Prostate gland (tissue), 2 donors: ENCODE measurements at regions not wholly inside any gene's neighbourhood (a gene's known extent, or its start where the extent isn't known, plus 50 kb on each side); places are given as distances from the start of the nearest gene placed in this dataset.

ENCODE experiments used
- DNase-seq: peaks from one replicate; pipeline ENCODE4 v3.0.0-alpha.2; 2019; ENCODE audit warnings: low spot score
- H3K27ac ChIP-seq, 2 donors: fragments of 200-600 bp; sonication (generic); 2 replicates each; pipeline ENCODE4 v1.5.1; 2017 to 2019
- H3K27me3 ChIP-seq: fragments of 200-600 bp; sonication (generic); replicated peaks from 2 replicates; pipeline ENCODE4 v1.5.1; 2019; ENCODE audit not compliant: insufficient read depth
- H3K36me3 ChIP-seq, 2 donors: fragments of 200-600 bp; sonication (generic); 1 replicate in 1 of 2; 2 replicates in 1 of 2; pipeline versions ENCODE4 v1.5.1 to v1.8.1; 2017 to 2019
- H3K4me1 ChIP-seq: fragments of 200-600 bp; sonication (generic); replicated peaks from 2 replicates; pipeline ENCODE4 v1.5.1; 2019
- H3K4me3 ChIP-seq, 2 donors: fragments of 200-600 bp; sonication (generic); 2 replicates each; pipeline ENCODE4 v1.5.1; 2017 to 2019
- H3K9me3 ChIP-seq: fragments of 200-600 bp; sonication (generic); 2 replicates; pipeline ENCODE4 v1.5.1; 2017
- POLR2A ChIP-seq: fragments of 450-650 bp; IDR thresholded peaks from one replicate; pipeline ENCODE4 v1.6.1; 2016; ENCODE audit warnings: antibody characterized with exemption, mild to moderate bottlenecking
- POLR2AphosphoS5 ChIP-seq: sonication (generic); formaldehyde crosslinking; IDR thresholded peaks from one replicate; pipeline ENCODE4 v1.6.1; 2017; ENCODE audit warnings: antibody characterized with exemption
- WGBS: methylation state at CpG from one replicate; pipeline ENCODE4 v1.1.5; 2018; 5-methylcytosine and 5-hydroxymethylcytosine counted together
- intact Hi-C: fragments of 100-400 bp; cut with DNase I; formaldehyde crosslinking; loops from one replicate; pipeline ENCODE4 v1.14.2; 2022
- TF ChIP-seq, protein P1 (sequence below), 4 experiments: fragments of 200-600 bp in 2 of 4; fragments of 450-650 bp in 2 of 4; sonication (generic) in 2 of 4; IDR thresholded peaks; 1 replicate in 3 of 4; 2 replicates in 1 of 4; pipeline ENCODE4 v1.5.1; 2016 to 2019; ENCODE audit warnings: antibody characterized with exemption in 4 of 4, mild to moderate bottlenecking in 2 of 4, moderate library complexity in 2 of 4

GRCh38 chr10:36110097-36110496 is 468.0 kb upstream of the FZD8 start:
- H3K27me3 ChIP-seq: no peaks in the 10 kb centered on the region
- no peaks in the 10 kb centered on the region for H3K36me3 ChIP-seq
- no peak for DNase-seq
- H3K9me3 ChIP-seq: no peaks in the 10 kb centered on the region
- 43% methylated on average over 1 of the region's 1 CpG for WGBS
- H3K4me1 ChIP-seq: no peaks in the 10 kb centered on the region
- TF ChIP-seq POLR2A: no peak
- no peak for TF ChIP-seq POLR2AphosphoS5
- TF ChIP-seq, protein P1, sequence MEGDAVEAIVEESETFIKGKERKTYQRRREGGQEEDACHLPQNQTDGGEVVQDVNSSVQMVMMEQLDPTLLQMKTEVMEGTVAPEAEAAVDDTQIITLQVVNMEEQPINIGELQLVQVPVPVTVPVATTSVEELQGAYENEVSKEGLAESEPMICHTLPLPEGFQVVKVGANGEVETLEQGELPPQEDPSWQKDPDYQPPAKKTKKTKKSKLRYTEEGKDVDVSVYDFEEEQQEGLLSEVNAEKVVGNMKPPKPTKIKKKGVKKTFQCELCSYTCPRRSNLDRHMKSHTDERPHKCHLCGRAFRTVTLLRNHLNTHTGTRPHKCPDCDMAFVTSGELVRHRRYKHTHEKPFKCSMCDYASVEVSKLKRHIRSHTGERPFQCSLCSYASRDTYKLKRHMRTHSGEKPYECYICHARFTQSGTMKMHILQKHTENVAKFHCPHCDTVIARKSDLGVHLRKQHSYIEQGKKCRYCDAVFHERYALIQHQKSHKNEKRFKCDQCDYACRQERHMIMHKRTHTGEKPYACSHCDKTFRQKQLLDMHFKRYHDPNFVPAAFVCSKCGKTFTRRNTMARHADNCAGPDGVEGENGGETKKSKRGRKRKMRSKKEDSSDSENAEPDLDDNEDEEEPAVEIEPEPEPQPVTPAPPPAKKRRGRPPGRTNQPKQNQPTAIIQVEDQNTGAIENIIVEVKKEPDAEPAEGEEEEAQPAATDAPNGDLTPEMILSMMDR (IDR thresholded peaks at IDR 0.05): no peak
- no peak overlapping the region for H3K4me3 ChIP-seq
- no peak overlapping the region for H3K27ac ChIP-seq
- intact Hi-C loops: no loop called here

DNA sequence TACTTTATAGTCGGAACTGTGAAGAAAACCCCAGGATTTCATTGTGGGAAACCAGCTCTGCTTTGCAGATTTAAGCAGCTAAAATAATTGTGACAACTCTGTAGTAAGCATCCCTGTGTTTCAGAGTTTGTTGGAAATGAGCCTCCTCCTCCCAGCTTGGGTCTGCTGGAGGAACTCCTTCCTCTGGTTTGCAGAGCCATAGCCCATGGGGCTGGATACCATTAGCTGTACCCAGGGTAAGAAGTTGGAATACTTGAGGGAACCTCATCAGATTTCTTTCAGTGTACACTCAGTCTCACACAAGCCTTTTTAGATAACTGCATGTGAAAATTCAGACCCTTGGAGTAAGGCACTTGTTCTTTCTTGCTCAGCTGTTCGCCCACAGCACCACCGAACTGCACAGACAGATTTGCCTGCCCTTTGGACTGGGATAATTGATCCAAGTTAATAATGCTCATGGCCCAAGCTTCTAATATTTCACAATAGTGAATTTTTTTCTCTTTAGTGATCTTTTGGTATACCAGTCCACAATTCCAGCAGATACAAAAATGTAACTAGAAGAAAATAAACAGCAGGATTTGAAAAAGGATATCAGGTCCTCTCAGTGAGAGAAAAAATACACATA is 467.4 kb upstream of the FZD8 start:
- H3K9me3 ChIP-seq: no peaks in the 10 kb centered on the region
- intact Hi-C loops: no loop called here
- no peaks in the 10 kb centered on the region for H3K36me3 ChIP-seq
- TF ChIP-seq POLR2A (no peak), POLR2AphosphoS5 (no peak)
- TF ChIP-seq, protein P1 (IDR thresholded peaks at IDR 0.05): no peak
- WGBS: 85% methylated on average over 3 of the region's 3 CpGs
- no peaks in the 10 kb centered on the region for H3K4me1 ChIP-seq
- no peaks in the 10 kb centered on the region for H3K27me3 ChIP-seq
- no peak for DNase-seq
- no peak overlapping the region for H3K27ac ChIP-seq
- no peak overlapping the region for H3K4me3 ChIP-seq

DNA sequence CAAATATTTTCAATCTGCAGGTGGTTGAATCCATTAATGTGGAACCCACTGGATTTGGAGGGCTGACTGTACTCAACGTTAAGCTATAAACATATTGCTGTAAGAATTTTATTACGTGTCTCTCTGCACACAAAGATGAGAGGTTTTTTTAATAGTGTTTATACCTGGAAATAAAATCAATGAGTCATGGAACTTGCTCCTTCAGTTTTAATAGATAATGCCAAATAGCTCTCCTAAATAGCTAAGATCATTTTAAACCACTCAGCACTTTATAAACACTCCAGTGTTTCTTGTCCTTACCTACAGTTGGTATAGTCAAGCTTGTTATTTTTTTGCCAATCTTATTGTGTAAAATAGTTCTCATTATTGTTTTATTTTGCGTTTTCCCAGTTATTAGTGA is 455.6 kb upstream of the FZD8 start:
- intact Hi-C loops: no loop called here
- H3K27ac ChIP-seq: no peak overlapping the region
- DNase-seq: no peak
- no peaks in the 10 kb centered on the region for H3K9me3 ChIP-seq
- no peaks in the 10 kb centered on the region for H3K36me3 ChIP-seq
- H3K27me3 ChIP-seq: no peaks in the 10 kb centered on the region
- no peaks in the 10 kb centered on the region for H3K4me1 ChIP-seq
- no peak overlapping the region for H3K4me3 ChIP-seq
- TF ChIP-seq POLR2AphosphoS5 (no peak), POLR2A (no peak)
- TF ChIP-seq, protein P1 (IDR thresholded peaks at IDR 0.05): no peak
- WGBS: 42% methylated on average over 3 of the region's 3 CpGs

GRCh38 chr10:36096576-36096975 is 454.5 kb upstream of the FZD8 start:
- 92% methylated on average over 2 of the region's 2 CpGs for WGBS
- TF ChIP-seq POLR2A (no peak), POLR2AphosphoS5 (no peak)
- TF ChIP-seq, protein P1 (IDR thresholded peaks at IDR 0.05): no peak
- Histone ChIP-seq H3K4me3 (no peak overlapping the region), H3K9me3 (no peaks in the 10 kb centered on the region), H3K27ac (no peak overlapping the region), H3K27me3 (no peaks in the 10 kb centered on the region), H3K36me3 (no peaks in the 10 kb centered on the region), H3K4me1 (no peaks in the 10 kb centered on the region)
- intact Hi-C loops: no loop called here
- no peak for DNase-seq

DNA sequence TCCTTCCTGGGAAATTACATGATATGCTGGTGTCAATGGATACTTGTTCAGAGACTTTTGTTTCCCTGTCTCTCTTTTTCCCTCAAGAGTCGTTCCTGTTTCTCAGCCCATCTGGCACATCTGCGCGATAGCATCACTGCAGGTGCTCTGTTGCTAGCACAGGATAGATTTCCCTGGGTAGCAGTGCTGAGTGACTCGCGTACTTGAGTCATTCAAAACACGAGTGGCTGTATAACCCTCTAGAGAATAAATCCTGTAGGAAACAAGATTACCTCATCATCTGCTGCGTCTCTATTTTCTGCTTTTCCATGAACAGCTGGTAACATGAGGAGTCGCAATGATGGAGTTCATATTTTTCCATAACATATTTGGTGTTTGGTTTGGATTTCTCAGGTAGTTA is 452.0 kb upstream of the FZD8 start:
- DNase-seq: no peak
- Histone ChIP-seq H3K4me1 (no peaks in the 10 kb centered on the region), H3K36me3 (no peaks in the 10 kb centered on the region), H3K4me3 (no peak overlapping the region), H3K9me3 (no peaks in the 10 kb centered on the region), H3K27me3 (no peaks in the 10 kb centered on the region), H3K27ac (no peak overlapping the region)
- TF ChIP-seq POLR2AphosphoS5 (no peak), POLR2A (no peak)
- TF ChIP-seq, protein P1 (IDR thresholded peaks at IDR 0.05): no peak
- intact Hi-C loops: no loop called here
- WGBS: 77% methylated on average over 8 of the region's 8 CpGs
